AG09319 (cell line): ENCODE measurements at regions not wholly inside any gene's neighbourhood (a gene's known extent, or its start where the extent isn't known, plus 50 kb on each side); places are given as distances from the start of the nearest gene placed in this dataset.

Source experiments
- DNase-seq: peaks from one replicate; pipeline ENCODE4 v3.0.0-alpha.2; 2010; ENCODE audit warnings: low read depth; ENCODE audit errors: extremely low read depth
- TF ChIP-seq, protein P1 (sequence below): IDR thresholded peaks from 2 replicates; pipeline ENCODE4 v1.5.1; 2011; ENCODE audit warnings: low read depth, mild to moderate bottlenecking, inconsistent platforms, low read length, moderate library complexity

DNA sequence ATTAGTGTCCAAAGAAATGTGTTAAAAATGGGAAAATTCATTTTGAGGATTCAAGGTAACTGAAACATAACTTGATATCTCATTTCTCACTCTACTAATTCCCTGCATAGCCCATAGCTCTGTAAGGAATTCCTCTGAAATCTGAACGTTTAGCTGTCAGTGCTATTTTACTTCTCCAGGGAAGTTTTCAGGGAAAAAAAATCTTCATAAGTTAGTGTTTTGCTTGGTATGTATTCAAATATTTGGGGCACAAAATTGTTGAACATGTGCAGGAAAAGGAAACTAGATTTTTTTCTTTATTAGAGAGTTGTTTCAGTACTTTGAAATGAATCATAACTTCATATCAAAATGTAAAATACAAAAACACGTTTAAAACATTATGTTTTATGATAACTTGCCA, 891.4 kb downstream of the CENPC start:
- no peak for DNase-seq
- TF ChIP-seq, protein P1, sequence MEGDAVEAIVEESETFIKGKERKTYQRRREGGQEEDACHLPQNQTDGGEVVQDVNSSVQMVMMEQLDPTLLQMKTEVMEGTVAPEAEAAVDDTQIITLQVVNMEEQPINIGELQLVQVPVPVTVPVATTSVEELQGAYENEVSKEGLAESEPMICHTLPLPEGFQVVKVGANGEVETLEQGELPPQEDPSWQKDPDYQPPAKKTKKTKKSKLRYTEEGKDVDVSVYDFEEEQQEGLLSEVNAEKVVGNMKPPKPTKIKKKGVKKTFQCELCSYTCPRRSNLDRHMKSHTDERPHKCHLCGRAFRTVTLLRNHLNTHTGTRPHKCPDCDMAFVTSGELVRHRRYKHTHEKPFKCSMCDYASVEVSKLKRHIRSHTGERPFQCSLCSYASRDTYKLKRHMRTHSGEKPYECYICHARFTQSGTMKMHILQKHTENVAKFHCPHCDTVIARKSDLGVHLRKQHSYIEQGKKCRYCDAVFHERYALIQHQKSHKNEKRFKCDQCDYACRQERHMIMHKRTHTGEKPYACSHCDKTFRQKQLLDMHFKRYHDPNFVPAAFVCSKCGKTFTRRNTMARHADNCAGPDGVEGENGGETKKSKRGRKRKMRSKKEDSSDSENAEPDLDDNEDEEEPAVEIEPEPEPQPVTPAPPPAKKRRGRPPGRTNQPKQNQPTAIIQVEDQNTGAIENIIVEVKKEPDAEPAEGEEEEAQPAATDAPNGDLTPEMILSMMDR, result no peak

DNA sequence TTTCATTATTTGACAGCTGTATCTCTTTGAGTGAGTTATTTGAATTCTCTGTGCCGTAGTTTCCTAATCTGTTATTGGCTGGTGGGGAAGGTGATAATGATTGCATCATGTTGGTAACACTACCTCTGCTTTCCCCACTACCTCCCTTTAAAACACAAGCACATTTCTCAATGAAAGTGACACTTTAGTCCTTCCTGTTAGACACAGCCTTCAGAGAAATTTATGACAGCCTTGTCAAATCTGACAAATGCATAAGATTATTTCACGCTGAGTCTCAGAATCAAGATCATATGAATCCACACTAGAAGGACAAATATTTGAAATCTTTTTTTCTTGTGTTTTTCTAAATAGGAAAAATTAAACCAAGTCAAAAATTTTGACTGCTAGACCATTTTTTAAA, 896.1 kb downstream of the CENPC start:
- TF ChIP-seq, protein P1, result no peak
- no peak for DNase-seq

DNA sequence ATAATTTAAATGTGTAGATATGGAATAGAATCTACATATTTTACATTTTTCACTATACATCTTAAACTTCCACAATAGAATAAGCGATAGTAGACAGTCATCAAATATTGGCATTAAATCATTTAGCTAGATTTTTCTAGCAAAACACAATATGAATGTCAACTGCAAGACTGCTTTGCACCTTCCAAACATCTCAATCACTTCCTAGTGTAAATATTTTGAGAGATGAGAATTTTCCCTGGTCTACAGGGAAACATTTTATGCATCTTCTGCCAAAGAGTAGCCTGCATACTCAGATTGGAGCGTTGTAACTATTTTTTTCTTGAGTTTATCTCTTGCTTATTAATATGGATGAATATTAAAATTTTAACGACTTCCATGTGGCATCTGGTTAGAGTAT, 897.4 kb downstream of the CENPC start:
- TF ChIP-seq, protein P1, result no peak
- no peak for DNase-seq

DNA sequence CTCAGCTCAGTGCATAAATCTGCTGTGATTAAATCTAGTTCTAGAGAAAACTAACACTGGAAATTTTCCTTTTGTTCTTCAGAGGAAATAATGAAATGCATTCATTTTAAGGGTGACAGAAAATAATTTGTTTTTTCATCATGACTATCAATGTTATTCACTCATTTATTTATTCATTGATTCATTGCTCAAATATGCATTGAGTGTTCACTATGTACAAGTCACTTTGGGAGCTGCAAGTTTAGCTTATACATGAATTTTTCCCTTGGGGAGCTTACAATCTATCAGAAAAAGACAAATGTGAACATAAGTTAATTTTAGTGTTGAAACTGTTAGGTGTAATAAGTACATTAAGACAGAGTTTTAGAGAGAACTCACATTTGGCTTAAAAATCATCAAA, 897.8 kb downstream of the CENPC start:
- DNase-seq, result no peak
- TF ChIP-seq, protein P1, result no peak

DNA sequence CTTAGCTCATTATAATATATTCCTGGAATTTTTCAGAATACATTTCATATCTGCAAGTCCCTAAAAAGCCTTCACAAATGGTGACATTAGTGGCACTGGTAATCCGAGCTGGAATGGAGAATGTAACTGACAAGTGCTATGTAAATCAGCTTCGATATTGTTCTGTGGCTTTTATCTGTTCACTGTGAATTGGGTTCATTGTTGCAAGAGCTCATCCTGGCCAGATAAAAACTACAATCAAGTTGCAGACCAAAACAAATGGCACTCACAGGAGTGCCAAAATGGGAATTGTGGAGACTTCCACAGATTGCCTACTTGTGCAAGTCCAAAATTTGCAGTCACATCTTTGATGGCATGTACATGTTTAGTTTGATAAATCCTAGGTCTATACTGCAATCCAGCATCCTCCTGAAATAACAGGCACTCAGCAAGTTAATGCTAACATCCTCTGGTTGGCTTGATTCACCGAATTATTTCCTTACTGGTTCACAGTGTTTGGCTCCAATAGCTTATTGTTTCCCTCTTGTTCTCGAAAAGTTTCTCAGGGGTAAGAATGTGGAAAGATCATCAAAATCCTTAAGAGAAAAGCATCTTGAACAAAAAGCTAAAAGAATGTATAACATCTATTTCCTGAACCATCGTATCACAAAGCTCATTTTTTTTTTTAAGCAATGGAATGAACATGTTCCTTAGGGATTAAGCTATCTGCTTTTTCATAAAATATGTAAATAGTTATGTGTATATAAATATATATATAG, 904.9 kb downstream of the CENPC start:
- DNase-seq, result no peak
- TF ChIP-seq, protein P1, result no peak

DNA sequence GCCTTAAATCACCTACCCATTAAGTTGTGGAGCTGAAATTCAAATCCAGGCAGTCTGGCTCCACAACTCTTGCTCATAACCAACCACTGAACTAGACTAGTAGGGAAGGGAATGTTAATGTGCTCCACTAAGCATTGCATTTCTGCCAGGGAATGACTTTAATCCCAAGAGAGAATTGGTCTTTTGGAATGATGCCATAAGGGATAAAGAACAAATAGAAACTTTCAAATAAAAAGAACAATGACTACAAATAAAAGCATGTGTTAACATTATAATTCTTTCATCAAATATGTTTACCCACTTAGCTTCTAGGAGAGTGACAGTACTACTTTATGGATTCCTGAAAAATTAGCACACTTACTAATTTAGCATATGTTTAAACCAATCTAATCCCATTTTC, 905.9 kb downstream of the CENPC start:
- DNase-seq, result no peak
- TF ChIP-seq, protein P1, result no peak

- TF ChIP-seq, protein P1, result no peak
- DNase-seq, result no peak
Observed at GRCh38 chr4:66636349-66636748, 909.0 kb downstream of the CENPC start.
